ENCODE measurements at regions not wholly inside any gene's neighbourhood (a gene's known extent, or its start where the extent isn't known, plus 50 kb on each side); places are given as distances from the start of the nearest gene placed in this dataset.
"Not testable (repeated sequence)": the region's sequence is repeated elsewhere in the genome, so short reads cannot be mapped to it uniquely, and the experiment has no call there.

GRCh38 chr11:98394500-98394899 lies 626.2 kb upstream of the CNTN5 start:
- TF ChIP-seq CTCF (conservative IDR thresholded peaks at IDR 0.05); EZH2 (IDR thresholded peaks at IDR 0.05; ENCODE audit: low read depth): not testable (repeated sequence)

Measured in PC-9 (cell line).